ENCODE measurements at regions not wholly inside any gene's neighbourhood (a gene's known extent, or its start where the extent isn't known, plus 50 kb on each side); places are given as distances from the start of the nearest gene placed in this dataset.

- H3K4me1 ChIP-seq (replicated peaks; ENCODE audit: insufficient read depth): no peaks in the 10 kb centered on the region
- no peaks in the 10 kb centered on the region for H3K9me3 ChIP-seq (ENCODE audit: insufficient read depth, low read depth)
- no peak overlapping the region for H3K27ac ChIP-seq
- H3K4me3 ChIP-seq: no peak overlapping the region
- POLR2A ChIA-PET (ENCODE audit: unreplicated experiment): no interaction called here
- peaks cover 98% of the 10 kb centered on the region for H3K27me3 ChIP-seq (ENCODE audit: insufficient read depth, low read depth)
- H2AFZ ChIP-seq: no peak overlapping the region
- no peaks in the 10 kb centered on the region for H3K79me2 ChIP-seq (ENCODE audit: low read depth)
- CTCF ChIA-PET: no interaction called here
- H3K9me2 ChIP-seq (ENCODE audit: insufficient read depth): no peaks in the 10 kb centered on the region
- intact Hi-C loops (cut with micrococcal nuclease; ENCODE audit: unreplicated experiment): no loop called here
- no peaks in the 10 kb centered on the region for H3K36me3 ChIP-seq (ENCODE audit: low read depth)
- no peak overlapping the region for H3K4me2 ChIP-seq
- TF ChIP-seq CTCF (conservative IDR thresholded peaks at IDR 0.05): no peak
- TF ChIP-seq EZH2 (IDR thresholded peaks at IDR 0.05; ENCODE audit: low read depth): no peak
- no peaks in the 10 kb centered on the region for H3F3A ChIP-seq (ENCODE audit: insufficient read depth, low read depth)
- BruUV-seq (replicated peaks): no TSS peak
- no peak for DNase-seq
- no peaks in the 10 kb centered on the region for H4K20me1 ChIP-seq (ENCODE audit: insufficient read depth)
Observed at GRCh38 chr13:111555903-111556302, 235.5 kb downstream of the TEX29 start.

GRCh38 chr13:111556496-111556895, 236.1 kb downstream of the TEX29 start:
- ChIA-PET POLR2A (ENCODE audit: unreplicated experiment) (no interaction called here), CTCF (no interaction called here)
- no peaks in the 10 kb centered on the region for H4K20me1 ChIP-seq (ENCODE audit: insufficient read depth)
- no peak for TF ChIP-seq CTCF (conservative IDR thresholded peaks at IDR 0.05)
- TF ChIP-seq EZH2 (IDR thresholded peaks at IDR 0.05; ENCODE audit: low read depth): no peak
- H3K36me3 ChIP-seq (ENCODE audit: low read depth): no peaks in the 10 kb centered on the region
- H3K27me3 ChIP-seq (ENCODE audit: insufficient read depth, low read depth): peaks cover 98% of the 10 kb centered on the region
- H3K9me3 ChIP-seq (ENCODE audit: insufficient read depth, low read depth): no peaks in the 10 kb centered on the region
- intact Hi-C loops (cut with micrococcal nuclease; ENCODE audit: unreplicated experiment): no loop called here
- DNase-seq: no peak
- no peak overlapping the region for H2AFZ ChIP-seq
- no peaks in the 10 kb centered on the region for H3K4me1 ChIP-seq (replicated peaks; ENCODE audit: insufficient read depth)
- no TSS peak for BruUV-seq (replicated peaks)
- no peak overlapping the region for H3K27ac ChIP-seq
- no peaks in the 10 kb centered on the region for H3F3A ChIP-seq (ENCODE audit: insufficient read depth, low read depth)
- H3K4me3 ChIP-seq: no peak overlapping the region
- H3K79me2 ChIP-seq (ENCODE audit: low read depth): no peaks in the 10 kb centered on the region
- H3K9me2 ChIP-seq (ENCODE audit: insufficient read depth): no peaks in the 10 kb centered on the region
- no peak overlapping the region for H3K4me2 ChIP-seq

DNA sequence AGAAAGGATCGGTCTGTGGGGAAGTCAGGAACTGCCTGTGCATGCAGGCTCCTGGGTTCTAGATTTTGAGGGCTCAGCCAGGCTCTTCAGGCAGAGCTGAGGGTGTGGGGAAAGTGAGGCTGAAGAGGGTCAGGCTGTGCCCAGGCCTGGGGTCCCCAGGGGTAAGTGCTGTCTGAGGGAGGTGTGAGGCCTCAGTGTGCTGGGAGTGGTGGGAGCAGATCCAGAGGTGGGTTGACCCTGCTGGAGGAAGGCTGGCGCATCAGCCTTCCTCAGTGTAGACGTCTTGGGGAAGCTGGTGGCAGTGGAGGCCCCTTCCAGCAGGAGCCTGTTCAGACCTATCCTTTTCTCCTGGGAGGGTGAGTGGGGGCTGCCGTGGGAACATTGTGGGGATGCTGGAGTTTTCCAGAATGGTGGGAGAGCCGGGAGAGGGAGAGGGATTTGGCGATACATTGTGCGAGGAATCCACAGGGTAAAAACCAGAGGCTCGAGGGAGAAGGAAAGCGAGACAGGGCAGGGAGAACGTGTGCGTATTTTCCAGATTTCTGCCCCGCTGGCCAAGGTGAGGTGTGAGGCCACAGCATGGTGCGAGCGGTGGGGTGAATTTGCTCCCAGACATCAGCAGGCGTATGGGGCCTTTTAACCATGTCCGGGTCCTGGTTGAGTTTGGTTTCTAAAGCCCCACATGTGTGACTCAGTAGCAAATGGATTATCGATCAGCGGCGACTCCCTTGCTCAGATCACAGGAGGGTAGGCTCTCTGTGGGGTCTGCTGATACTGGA, 237.7 kb downstream of the TEX29 start:
- Histone ChIP-seq H2AFZ (no peak overlapping the region), H3K36me3 (ENCODE audit: low read depth) (no peaks in the 10 kb centered on the region), H3K27me3 (ENCODE audit: insufficient read depth, low read depth) (peaks cover 97% of the 10 kb centered on the region), H4K20me1 (ENCODE audit: insufficient read depth) (no peaks in the 10 kb centered on the region), H3K9me3 (ENCODE audit: insufficient read depth, low read depth) (no peaks in the 10 kb centered on the region), H3K4me3 (no peak overlapping the region), H3F3A (ENCODE audit: insufficient read depth, low read depth) (no peaks in the 10 kb centered on the region), H3K9me2 (ENCODE audit: insufficient read depth) (no peaks in the 10 kb centered on the region), H3K79me2 (ENCODE audit: low read depth) (no peaks in the 10 kb centered on the region), H3K4me2 (no peak overlapping the region), H3K4me1 (replicated peaks; ENCODE audit: insufficient read depth) (no peaks in the 10 kb centered on the region), H3K27ac (no peak overlapping the region)
- no peak for TF ChIP-seq EZH2 (IDR thresholded peaks at IDR 0.05; ENCODE audit: low read depth)
- no peak for TF ChIP-seq CTCF (conservative IDR thresholded peaks at IDR 0.05)
- ChIA-PET POLR2A (ENCODE audit: unreplicated experiment) (no interaction called here), CTCF (no interaction called here)
- no peak for DNase-seq
- BruUV-seq (replicated peaks): no TSS peak
- intact Hi-C loops (cut with micrococcal nuclease; ENCODE audit: unreplicated experiment): no loop called here

Data from PC-9 (cell line).